Breast epithelium (tissue), 4 donors: ENCODE measurements at regions not wholly inside any gene's neighbourhood (a gene's known extent, or its start where the extent isn't known, plus 50 kb on each side); places are given as distances from the start of the nearest gene placed in this dataset.

Experiments
- DNase-seq, 2 donors: peaks; one replicate each; pipeline ENCODE4 v3.0.0-alpha.2; 2019; ENCODE audit warnings: low spot score in 2 of 2
- H3K27ac ChIP-seq, 2 donors: fragments of 200-600 bp; sonication (generic) in 1 of 2; one replicate each; pipeline ENCODE4 v1.5.1; 2016 to 2019; ENCODE audit warnings: mild to moderate bottlenecking in 1 of 2
- H3K27me3 ChIP-seq, 2 donors: fragments of 200-600 bp; sonication (generic) in 1 of 2; one replicate each; pipeline versions ENCODE4 v1.5.1 to v1.6.0; 2017 to 2019; ENCODE audit warnings: control low read depth in 1 of 2, mild to moderate bottlenecking in 1 of 2
- H3K36me3 ChIP-seq: fragments of 200-600 bp; one replicate; pipeline ENCODE4 v1.5.1; 2019
- H3K4me1 ChIP-seq, 2 donors: fragments of 200-600 bp; sonication (generic); one replicate each; pipeline ENCODE4 v1.5.1; 2016 to 2019; ENCODE audit warnings: control low read depth in 1 of 2
- H3K4me3 ChIP-seq, 3 donors: fragments of 200-600 bp; sonication (generic); 1 replicate in 2 of 3; 2 replicates in 1 of 3; pipeline ENCODE4 v1.5.1; 2016 to 2019; ENCODE audit warnings: mild to moderate bottlenecking in 3 of 3, moderate library complexity in 2 of 3
- H3K9me3 ChIP-seq, 2 donors: fragments of 200-600 bp; sonication (generic) in 1 of 2; one replicate each; pipeline ENCODE4 v1.5.1; 2016 to 2019; ENCODE audit warnings: control low read depth in 1 of 2
- CTCF ChIP-seq, 3 donors: fragments of 450-650 bp; IDR thresholded peaks; one replicate each; pipeline ENCODE4 v1.5.1; 2016 to 2017; ENCODE audit warnings: antibody characterized with exemption in 3 of 3, mild to moderate bottlenecking in 3 of 3, moderate library complexity in 3 of 3
- POLR2A ChIP-seq: fragments of 450-650 bp; IDR thresholded peaks from one replicate; pipeline ENCODE4 v1.6.1; 2016; ENCODE audit warnings: antibody characterized with exemption, mild to moderate bottlenecking, moderate library complexity
- POLR2AphosphoS5 ChIP-seq, 3 donors: sonication (generic); formaldehyde crosslinking; IDR thresholded peaks; one replicate each; pipeline ENCODE4 v1.6.1; 2017; ENCODE audit warnings: antibody characterized with exemption in 3 of 3
- intact Hi-C: fragments of 100-400 bp; cut with DNase I; formaldehyde crosslinking; loops from one replicate; pipeline ENCODE4 v1.15.1; 2023; ENCODE audit warnings: low total_unique reads

GRCh38 chr2:7356909-7357584, 439.8 kb downstream of the RNF144A start:
- Histone ChIP-seq H3K27ac (no peak overlapping the region), H3K9me3 (no peaks in the 10 kb centered on the region), H3K27me3 (no peaks in the 10 kb centered on the region), H3K36me3 (no peaks in the 10 kb centered on the region), H3K4me3 (no peak overlapping the region), H3K4me1 (no peaks in the 10 kb centered on the region)
- DNase-seq = no peak
- intact Hi-C loops = no loop called here
- TF ChIP-seq CTCF (IDR thresholded peaks at IDR 0.05) (no peak), POLR2AphosphoS5 (IDR thresholded peaks at IDR 0.05) (no peak), POLR2A (no peak)

GRCh38 chr2:7357993-7358392, 440.8 kb downstream of the RNF144A start:
- Histone ChIP-seq H3K4me3 (no peak overlapping the region), H3K4me1 (no peaks in the 10 kb centered on the region), H3K36me3 (no peaks in the 10 kb centered on the region), H3K27ac (no peak overlapping the region), H3K27me3 (no peaks in the 10 kb centered on the region), H3K9me3 (no peaks in the 10 kb centered on the region)
- TF ChIP-seq POLR2A (no peak), CTCF (IDR thresholded peaks at IDR 0.05) (no peak), POLR2AphosphoS5 (IDR thresholded peaks at IDR 0.05) (no peak)
- intact Hi-C loops = no loop called here
- DNase-seq = no peak

GRCh38 chr2:7358865-7359447, 441.7 kb downstream of the RNF144A start:
- Histone ChIP-seq H3K4me1 (no peaks in the 10 kb centered on the region), H3K36me3 (no peaks in the 10 kb centered on the region), H3K4me3 (no peak overlapping the region), H3K27me3 (no peaks in the 10 kb centered on the region), H3K27ac (no peak overlapping the region), H3K9me3 (no peaks in the 10 kb centered on the region)
- no peak for DNase-seq
- intact Hi-C loops = no loop called here
- TF ChIP-seq POLR2A = no peak
- TF ChIP-seq CTCF (IDR thresholded peaks at IDR 0.05) = no peak
- TF ChIP-seq POLR2AphosphoS5 (IDR thresholded peaks at IDR 0.05) = no peak

GRCh38 chr2:7363906-7364305, 446.7 kb downstream of the RNF144A start:
- Histone ChIP-seq H3K4me1 (no peaks in the 10 kb centered on the region), H3K27ac (no peak overlapping the region), H3K4me3 (no peak overlapping the region), H3K27me3 (no peaks in the 10 kb centered on the region), H3K36me3 (no peaks in the 10 kb centered on the region), H3K9me3 (peaks cover 0 to 8% of the 10 kb centered on the region in 2 donors)
- intact Hi-C loops = no loop called here
- TF ChIP-seq POLR2AphosphoS5 (IDR thresholded peaks at IDR 0.05) (no peak), POLR2A (no peak), CTCF (IDR thresholded peaks at IDR 0.05) (no peak)
- DNase-seq = no peak

GRCh38 chr2:7368211-7368610, 451.0 kb downstream of the RNF144A start:
- intact Hi-C loops = no loop called here
- no peak for TF ChIP-seq CTCF (IDR thresholded peaks at IDR 0.05)
- TF ChIP-seq POLR2AphosphoS5 (IDR thresholded peaks at IDR 0.05) = no peak
- TF ChIP-seq POLR2A = no peak
- H3K27ac ChIP-seq = no peak overlapping the region
- no peaks in the 10 kb centered on the region for H3K36me3 ChIP-seq
- no peak for DNase-seq
- no peaks in the 10 kb centered on the region for H3K4me1 ChIP-seq
- H3K27me3 ChIP-seq = no peaks in the 10 kb centered on the region
- H3K4me3 ChIP-seq = no peak overlapping the region
- peaks cover 0 to 21% of the 10 kb centered on the region in 2 donors for H3K9me3 ChIP-seq
